ENCODE measurements at regions not wholly inside any gene's neighbourhood (a gene's known extent, or its start where the extent isn't known, plus 50 kb on each side); places are given as distances from the start of the nearest gene placed in this dataset.

DNA sequence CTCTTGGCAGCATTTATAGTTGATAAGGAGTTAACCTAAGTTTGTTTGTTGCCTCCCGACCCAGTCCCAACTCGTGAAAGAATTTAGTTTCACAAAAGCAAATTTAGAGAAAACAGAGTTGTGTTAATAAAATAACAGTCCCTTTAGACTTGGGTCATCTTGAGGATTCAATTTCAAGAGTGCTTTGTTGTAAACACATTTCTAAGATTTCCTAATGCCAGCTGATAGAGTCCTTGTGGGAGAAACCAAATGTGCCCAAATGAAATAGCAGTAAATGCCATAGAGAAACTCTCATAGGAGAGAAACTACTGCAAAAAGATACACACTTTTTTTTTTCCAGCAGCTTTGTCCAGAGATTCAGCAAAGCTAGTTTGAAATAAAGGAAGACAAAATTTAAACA, 211.3 kb upstream of the BMPER start:
- TF ChIP-seq, protein P1, sequence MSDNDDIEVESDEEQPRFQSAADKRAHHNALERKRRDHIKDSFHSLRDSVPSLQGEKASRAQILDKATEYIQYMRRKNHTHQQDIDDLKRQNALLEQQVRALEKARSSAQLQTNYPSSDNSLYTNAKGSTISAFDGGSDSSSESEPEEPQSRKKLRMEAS (IDR thresholded peaks at IDR 0.05), result no peak
- no peak for TF ChIP-seq HNRNPL (IDR thresholded peaks at IDR 0.05; ENCODE audit: low read depth, low read length)
- TF ChIP-seq PAF1 (CRISPR knock-in tag; IDR thresholded peaks at IDR 0.05), result no peak
- TF ChIP-seq CREM (IDR thresholded peaks at IDR 0.05), result no peak
- no peak for TF ChIP-seq CREM (CRISPR knock-in tag; IDR thresholded peaks at IDR 0.05)
- no peak for TF ChIP-seq PHF8 (CRISPR knock-in tag; IDR thresholded peaks at IDR 0.05)
- TF ChIP-seq ZFAT (CRISPR knock-in tag; conservative IDR thresholded peaks at IDR 0.05), result no peak
- TF ChIP-seq, protein P2, sequence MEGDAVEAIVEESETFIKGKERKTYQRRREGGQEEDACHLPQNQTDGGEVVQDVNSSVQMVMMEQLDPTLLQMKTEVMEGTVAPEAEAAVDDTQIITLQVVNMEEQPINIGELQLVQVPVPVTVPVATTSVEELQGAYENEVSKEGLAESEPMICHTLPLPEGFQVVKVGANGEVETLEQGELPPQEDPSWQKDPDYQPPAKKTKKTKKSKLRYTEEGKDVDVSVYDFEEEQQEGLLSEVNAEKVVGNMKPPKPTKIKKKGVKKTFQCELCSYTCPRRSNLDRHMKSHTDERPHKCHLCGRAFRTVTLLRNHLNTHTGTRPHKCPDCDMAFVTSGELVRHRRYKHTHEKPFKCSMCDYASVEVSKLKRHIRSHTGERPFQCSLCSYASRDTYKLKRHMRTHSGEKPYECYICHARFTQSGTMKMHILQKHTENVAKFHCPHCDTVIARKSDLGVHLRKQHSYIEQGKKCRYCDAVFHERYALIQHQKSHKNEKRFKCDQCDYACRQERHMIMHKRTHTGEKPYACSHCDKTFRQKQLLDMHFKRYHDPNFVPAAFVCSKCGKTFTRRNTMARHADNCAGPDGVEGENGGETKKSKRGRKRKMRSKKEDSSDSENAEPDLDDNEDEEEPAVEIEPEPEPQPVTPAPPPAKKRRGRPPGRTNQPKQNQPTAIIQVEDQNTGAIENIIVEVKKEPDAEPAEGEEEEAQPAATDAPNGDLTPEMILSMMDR (CRISPR knock-in tag; IDR thresholded peaks at IDR 0.05), result no peak
- no peak for TF ChIP-seq NONO (IDR thresholded peaks at IDR 0.05)
- no peak for TF ChIP-seq NONO (CRISPR knock-in tag; conservative IDR thresholded peaks at IDR 0.05)
- TF ChIP-seq NR2C2 (CRISPR knock-in tag; IDR thresholded peaks at IDR 0.05; ENCODE audit: borderline replicate concordance), result no peak
- TF ChIP-seq, protein P3, sequence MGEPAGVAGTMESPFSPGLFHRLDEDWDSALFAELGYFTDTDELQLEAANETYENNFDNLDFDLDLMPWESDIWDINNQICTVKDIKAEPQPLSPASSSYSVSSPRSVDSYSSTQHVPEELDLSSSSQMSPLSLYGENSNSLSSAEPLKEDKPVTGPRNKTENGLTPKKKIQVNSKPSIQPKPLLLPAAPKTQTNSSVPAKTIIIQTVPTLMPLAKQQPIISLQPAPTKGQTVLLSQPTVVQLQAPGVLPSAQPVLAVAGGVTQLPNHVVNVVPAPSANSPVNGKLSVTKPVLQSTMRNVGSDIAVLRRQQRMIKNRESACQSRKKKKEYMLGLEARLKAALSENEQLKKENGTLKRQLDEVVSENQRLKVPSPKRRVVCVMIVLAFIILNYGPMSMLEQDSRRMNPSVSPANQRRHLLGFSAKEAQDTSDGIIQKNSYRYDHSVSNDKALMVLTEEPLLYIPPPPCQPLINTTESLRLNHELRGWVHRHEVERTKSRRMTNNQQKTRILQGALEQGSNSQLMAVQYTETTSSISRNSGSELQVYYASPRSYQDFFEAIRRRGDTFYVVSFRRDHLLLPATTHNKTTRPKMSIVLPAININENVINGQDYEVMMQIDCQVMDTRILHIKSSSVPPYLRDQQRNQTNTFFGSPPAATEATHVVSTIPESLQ (CRISPR knock-in tag; conservative IDR thresholded peaks at IDR 0.05), result no peak
- TF ChIP-seq, protein P4, sequence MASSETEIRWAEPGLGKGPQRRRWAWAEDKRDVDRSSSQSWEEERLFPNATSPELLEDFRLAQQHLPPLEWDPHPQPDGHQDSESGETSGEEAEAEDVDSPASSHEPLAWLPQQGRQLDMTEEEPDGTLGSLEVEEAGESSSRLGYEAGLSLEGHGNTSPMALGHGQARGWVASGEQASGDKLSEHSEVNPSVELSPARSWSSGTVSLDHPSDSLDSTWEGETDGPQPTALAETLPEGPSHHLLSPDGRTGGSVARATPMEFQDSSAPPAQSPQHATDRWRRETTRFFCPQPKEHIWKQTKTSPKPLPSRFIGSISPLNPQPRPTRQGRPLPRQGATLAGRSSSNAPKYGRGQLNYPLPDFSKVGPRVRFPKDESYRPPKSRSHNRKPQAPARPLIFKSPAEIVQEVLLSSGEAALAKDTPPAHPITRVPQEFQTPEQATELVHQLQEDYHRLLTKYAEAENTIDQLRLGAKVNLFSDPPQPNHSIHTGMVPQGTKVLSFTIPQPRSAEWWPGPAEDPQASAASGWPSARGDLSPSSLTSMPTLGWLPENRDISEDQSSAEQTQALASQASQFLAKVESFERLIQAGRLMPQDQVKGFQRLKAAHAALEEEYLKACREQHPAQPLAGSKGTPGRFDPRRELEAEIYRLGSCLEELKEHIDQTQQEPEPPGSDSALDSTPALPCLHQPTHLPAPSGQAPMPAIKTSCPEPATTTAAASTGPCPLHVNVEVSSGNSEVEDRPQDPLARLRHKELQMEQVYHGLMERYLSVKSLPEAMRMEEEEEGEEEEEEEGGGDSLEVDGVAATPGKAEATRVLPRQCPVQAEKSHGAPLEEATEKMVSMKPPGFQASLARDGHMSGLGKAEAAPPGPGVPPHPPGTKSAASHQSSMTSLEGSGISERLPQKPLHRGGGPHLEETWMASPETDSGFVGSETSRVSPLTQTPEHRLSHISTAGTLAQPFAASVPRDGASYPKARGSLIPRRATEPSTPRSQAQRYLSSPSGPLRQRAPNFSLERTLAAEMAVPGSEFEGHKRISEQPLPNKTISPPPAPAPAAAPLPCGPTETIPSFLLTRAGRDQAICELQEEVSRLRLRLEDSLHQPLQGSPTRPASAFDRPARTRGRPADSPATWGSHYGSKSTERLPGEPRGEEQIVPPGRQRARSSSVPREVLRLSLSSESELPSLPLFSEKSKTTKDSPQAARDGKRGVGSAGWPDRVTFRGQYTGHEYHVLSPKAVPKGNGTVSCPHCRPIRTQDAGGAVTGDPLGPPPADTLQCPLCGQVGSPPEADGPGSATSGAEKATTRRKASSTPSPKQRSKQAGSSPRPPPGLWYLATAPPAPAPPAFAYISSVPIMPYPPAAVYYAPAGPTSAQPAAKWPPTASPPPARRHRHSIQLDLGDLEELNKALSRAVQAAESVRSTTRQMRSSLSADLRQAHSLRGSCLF (CRISPR knock-in tag; IDR thresholded peaks at IDR 0.05; ENCODE audit: borderline replicate concordance), result no peak
- TF ChIP-seq, protein P5, sequence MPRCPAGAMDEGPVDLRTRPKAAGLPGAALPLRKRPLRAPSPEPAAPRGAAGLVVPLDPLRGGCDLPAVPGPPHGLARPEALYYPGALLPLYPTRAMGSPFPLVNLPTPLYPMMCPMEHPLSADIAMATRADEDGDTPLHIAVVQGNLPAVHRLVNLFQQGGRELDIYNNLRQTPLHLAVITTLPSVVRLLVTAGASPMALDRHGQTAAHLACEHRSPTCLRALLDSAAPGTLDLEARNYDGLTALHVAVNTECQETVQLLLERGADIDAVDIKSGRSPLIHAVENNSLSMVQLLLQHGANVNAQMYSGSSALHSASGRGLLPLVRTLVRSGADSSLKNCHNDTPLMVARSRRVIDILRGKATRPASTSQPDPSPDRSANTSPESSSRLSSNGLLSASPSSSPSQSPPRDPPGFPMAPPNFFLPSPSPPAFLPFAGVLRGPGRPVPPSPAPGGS (CRISPR knock-in tag; IDR thresholded peaks at IDR 0.05), result no peak
- no peak for TF ChIP-seq FOXA1 (IDR thresholded peaks at IDR 0.05)
- TF ChIP-seq FOXA1 (CRISPR knock-in tag; IDR thresholded peaks at IDR 0.05), result no peak

All from HepG2 (cell line).